SK-N-MC (cell line): ENCODE measurements at regions not wholly inside any gene's neighbourhood (a gene's known extent, or its start where the extent isn't known, plus 50 kb on each side); places are given as distances from the start of the nearest gene placed in this dataset.

Source experiments
- FOXP2 ChIP-seq: optimal IDR thresholded peaks from 2 replicates; pipeline ENCODE3; 2011; ENCODE audit warnings: mild to moderate bottlenecking, moderate library complexity; ENCODE audit not compliant: insufficient read depth; ENCODE audit errors: extremely low read length, control extremely low read depth
- POLR2AphosphoS5 ChIP-seq: IDR thresholded peaks from 2 replicates; pipeline ENCODE4 v1.6.1; 2012; ENCODE audit warnings: mild to moderate bottlenecking, low read depth, low read length, borderline replicate concordance

GRCh38 chr3:189513281-189514117 lies 117.7 kb upstream of the TP63 start:
- no peak for TF ChIP-seq POLR2AphosphoS5
- TF ChIP-seq FOXP2 = no peak
